ENCODE measurements at regions not wholly inside any gene's neighbourhood (a gene's known extent, or its start where the extent isn't known, plus 50 kb on each side); places are given as distances from the start of the nearest gene placed in this dataset.

DNA sequence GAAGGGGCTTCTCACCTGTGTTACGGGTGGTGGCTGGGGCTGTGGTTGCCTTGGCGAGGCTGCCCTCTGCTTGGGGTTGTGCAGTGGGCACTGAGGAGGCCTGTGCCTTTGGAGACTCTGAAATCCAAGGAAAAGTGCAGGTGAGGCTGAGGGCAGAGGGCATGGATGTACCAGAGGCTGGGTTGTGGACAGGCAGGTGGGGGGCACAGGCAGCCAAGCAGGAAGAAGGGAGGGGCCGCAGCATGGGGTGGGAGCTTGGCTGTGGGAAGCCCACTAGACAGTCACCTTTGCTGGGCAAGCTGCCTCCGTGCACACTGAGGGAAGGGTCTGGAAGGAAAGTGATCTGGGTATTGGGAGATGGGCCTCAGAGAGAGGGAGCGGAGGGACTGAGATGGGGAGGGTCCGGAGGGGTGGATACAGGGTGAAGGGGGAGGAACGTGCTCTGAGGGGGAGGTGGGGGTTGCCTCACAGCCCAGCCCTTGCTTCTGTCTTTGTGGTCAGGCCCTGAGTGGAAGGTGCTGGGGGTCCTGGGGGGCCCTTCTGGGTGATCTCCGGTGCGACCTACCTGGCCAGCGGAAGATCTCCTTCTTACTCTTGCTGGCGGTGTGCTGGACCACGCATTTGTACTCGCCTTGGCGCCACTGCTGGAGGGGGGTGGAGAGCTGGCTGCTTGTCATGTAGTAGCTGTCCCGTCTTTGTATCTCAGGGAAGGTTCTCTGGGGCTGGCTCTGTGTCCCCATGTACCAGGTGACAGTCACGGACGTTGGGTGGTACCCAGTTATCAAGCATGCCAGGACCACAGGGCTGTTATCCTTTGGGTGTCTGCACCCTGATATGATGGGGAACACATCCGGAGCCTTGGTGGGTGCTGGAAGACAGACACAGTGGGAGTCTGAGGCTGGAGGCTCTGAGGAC is 318.7 kb downstream of the TMEM121 start:
- Histone ChIP-seq H3K36me3 (ENCODE audit: control insufficient read depth in 1 of 2, insufficient read depth in 2 of 2, low read length in 1 of 2) (no peaks in the 10 kb centered on the region), H3K9me3 (ENCODE audit: control insufficient read depth, low read length) (no peaks in the 10 kb centered on the region), H3K27ac (ENCODE audit: low read depth in 1 of 2, low read length in 2 of 2) (no peak overlapping the region), H3K4me3 (ENCODE audit: low read length in 2 of 2) (no peak overlapping the region), H3K27me3 (ENCODE audit: control insufficient read depth in 1 of 2, insufficient read depth in 2 of 2, low read length in 1 of 2) (no peaks in the 10 kb centered on the region), H3K4me1 (ENCODE audit: control insufficient read depth in 1 of 2, insufficient read depth in 2 of 2, low read length in 2 of 2) (no peaks in the 10 kb centered on the region)
- ATAC-seq (ENCODE audit: low FRiP score) (no peak), DNase-seq (peak in 1 of 2 donors; percentile 43)
- WGBS, 2 donors = 84 to 88% methylated on average over 18 of the region's 18 CpGs
- intact Hi-C loops (cut with DNase I) = no loop called here

DNA sequence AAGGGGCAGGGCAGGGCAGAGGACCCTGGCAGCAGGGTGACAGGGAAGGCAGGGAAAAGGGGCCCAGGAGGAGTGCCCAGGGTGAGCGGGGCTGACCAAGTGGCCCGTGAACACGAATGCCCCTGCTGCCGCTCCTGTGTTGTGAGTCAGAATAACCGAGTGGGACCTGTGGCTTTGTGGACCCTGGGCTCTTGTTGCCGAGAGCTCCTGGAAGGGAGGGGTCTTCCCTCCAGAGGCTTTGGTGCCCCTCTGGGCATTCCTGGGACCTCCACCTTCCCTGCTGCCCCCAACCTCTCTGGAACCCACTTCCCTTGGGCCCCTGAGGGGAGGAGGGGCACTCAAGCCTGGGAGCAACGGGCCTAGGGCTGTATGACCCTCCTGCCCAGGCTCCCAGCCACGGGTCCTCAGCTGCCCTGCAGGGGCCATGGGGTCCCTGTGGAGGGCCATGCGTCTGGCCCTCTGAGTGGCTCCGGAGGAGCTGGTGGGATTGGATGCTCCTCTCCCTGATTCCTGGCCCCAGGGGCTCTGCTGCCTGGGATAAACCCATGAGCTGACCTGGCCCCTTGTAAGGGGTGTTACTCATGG is 319.4 kb downstream of the TMEM121 start:
- DNase-seq (peak in 1 of 2 donors; percentile 51), ATAC-seq (ENCODE audit: low FRiP score) (no peak)
- WGBS, 2 donors = 79 to 83% methylated on average over 10 of the region's 10 CpGs
- Histone ChIP-seq H3K36me3 (ENCODE audit: control insufficient read depth in 1 of 2, insufficient read depth in 2 of 2, low read length in 1 of 2) (no peaks in the 10 kb centered on the region), H3K9me3 (ENCODE audit: control insufficient read depth, low read length) (no peaks in the 10 kb centered on the region), H3K27ac (ENCODE audit: low read depth in 1 of 2, low read length in 2 of 2) (no peak overlapping the region), H3K4me3 (ENCODE audit: low read length in 2 of 2) (no peak overlapping the region), H3K27me3 (ENCODE audit: control insufficient read depth in 1 of 2, insufficient read depth in 2 of 2, low read length in 1 of 2) (no peaks in the 10 kb centered on the region), H3K4me1 (ENCODE audit: control insufficient read depth in 1 of 2, insufficient read depth in 2 of 2, low read length in 2 of 2) (no peaks in the 10 kb centered on the region)
- intact Hi-C loops (cut with DNase I) = no loop called here

DNA sequence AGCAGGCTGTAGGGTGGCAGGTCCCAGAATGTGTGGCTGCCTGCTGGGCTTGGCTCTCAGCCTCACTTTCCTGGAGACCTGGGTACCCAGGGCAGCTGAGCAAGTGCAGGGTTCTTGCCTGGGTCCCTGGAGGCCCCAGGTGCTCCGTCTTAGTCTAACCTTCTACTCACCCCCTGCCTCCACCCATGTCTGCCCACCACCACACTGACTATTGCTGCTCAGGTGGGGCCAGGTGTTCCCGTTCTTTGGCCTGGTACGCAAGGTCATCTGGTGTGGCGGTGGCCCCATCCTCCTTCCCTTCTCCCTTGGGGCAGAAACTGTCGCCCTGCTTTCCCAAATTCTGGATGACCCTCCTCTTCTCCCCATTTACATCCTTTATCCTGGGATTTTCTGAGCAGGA is 319.9 kb downstream of the TMEM121 start:
- no peak overlapping the region for H3K4me3 ChIP-seq (ENCODE audit: low read length in 2 of 2)
- no peak for ATAC-seq (ENCODE audit: low FRiP score)
- peak in 1 of 2 donors; percentile 34 for DNase-seq
- no peaks in the 10 kb centered on the region for H3K9me3 ChIP-seq (ENCODE audit: control insufficient read depth, low read length)
- H3K27me3 ChIP-seq (ENCODE audit: control insufficient read depth in 1 of 2, insufficient read depth in 2 of 2, low read length in 1 of 2) = no peaks in the 10 kb centered on the region
- no peaks in the 10 kb centered on the region for H3K4me1 ChIP-seq (ENCODE audit: control insufficient read depth in 1 of 2, insufficient read depth in 2 of 2, low read length in 2 of 2)
- no peak overlapping the region for H3K27ac ChIP-seq (ENCODE audit: low read depth in 1 of 2, low read length in 2 of 2)
- WGBS, 2 donors = 84 to 89% methylated on average over 5 of the region's 5 CpGs
- no peaks in the 10 kb centered on the region for H3K36me3 ChIP-seq (ENCODE audit: control insufficient read depth in 1 of 2, insufficient read depth in 2 of 2, low read length in 1 of 2)
- intact Hi-C loops (cut with DNase I) = no loop called here

DNA sequence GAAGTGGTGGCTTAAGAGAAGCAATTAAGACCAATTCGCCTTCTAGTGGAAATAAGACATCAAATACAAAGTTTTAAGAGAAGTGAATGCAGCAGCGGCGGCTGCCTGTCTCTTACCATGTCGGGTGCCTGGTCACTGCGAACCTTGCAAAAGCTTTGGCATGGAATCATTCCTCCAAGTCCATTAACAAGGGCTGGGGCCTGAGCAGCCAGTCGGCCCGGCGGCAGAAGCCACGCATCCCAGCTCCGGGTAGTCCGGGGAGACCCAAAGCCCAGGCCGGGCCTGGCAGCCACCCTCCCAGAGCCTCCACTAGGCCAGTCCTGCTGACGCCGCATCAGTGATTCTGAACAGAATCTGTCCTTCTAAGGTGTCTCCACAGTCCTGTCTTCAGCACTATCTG is 321.0 kb downstream of the TMEM121 start:
- Histone ChIP-seq H3K9me3 (ENCODE audit: control insufficient read depth, low read length) (no peaks in the 10 kb centered on the region), H3K4me1 (ENCODE audit: control insufficient read depth in 1 of 2, insufficient read depth in 2 of 2, low read length in 2 of 2) (no peaks in the 10 kb centered on the region), H3K27ac (ENCODE audit: low read depth in 1 of 2, low read length in 2 of 2) (no peak overlapping the region), H3K27me3 (ENCODE audit: control insufficient read depth in 1 of 2, insufficient read depth in 2 of 2, low read length in 1 of 2) (no peaks in the 10 kb centered on the region), H3K4me3 (ENCODE audit: low read length in 2 of 2) (no peak overlapping the region), H3K36me3 (ENCODE audit: control insufficient read depth in 1 of 2, insufficient read depth in 2 of 2, low read length in 1 of 2) (no peaks in the 10 kb centered on the region)
- 87 to 91% methylated on average over 14 of the region's 14 CpGs for WGBS, 2 donors
- DNase-seq (peak in 1 of 2 donors; percentile 67), ATAC-seq (ENCODE audit: low FRiP score) (no peak)
- intact Hi-C loops (cut with DNase I) = no loop called here

DNA sequence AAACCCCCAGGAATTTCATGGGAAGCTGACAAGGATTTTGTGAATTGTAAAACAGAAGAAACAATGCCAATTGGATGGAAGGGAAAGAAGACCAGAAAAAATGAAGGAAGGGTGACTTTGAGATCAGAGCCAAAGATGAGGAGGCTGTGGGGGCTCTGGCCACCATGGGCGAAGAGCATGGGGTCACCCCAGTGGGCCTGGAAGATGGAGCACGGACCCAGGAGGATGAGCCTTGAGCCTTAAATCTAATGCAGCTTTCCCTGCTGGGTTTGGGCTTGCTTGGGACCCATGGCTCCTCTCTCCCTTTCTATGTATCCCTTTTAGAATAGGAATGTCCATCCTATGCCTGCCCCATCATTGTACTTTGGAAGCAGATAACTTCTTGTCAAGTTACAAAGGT is 322.2 kb downstream of the TMEM121 start:
- Histone ChIP-seq H3K4me3 (ENCODE audit: low read length in 2 of 2) (no peak overlapping the region), H3K4me1 (ENCODE audit: control insufficient read depth in 1 of 2, insufficient read depth in 2 of 2, low read length in 2 of 2) (no peaks in the 10 kb centered on the region), H3K36me3 (ENCODE audit: control insufficient read depth in 1 of 2, insufficient read depth in 2 of 2, low read length in 1 of 2) (no peaks in the 10 kb centered on the region), H3K9me3 (ENCODE audit: control insufficient read depth, low read length) (no peaks in the 10 kb centered on the region), H3K27me3 (ENCODE audit: control insufficient read depth in 1 of 2, insufficient read depth in 2 of 2, low read length in 1 of 2) (no peaks in the 10 kb centered on the region), H3K27ac (ENCODE audit: low read depth in 1 of 2, low read length in 2 of 2) (no peak overlapping the region)
- intact Hi-C loops (cut with DNase I) = no loop called here
- DNase-seq (no peak), ATAC-seq (ENCODE audit: low FRiP score) (no peak)
- WGBS, 2 donors = 52 to 54% methylated on average over 2 of the region's 2 CpGs

- no peaks in the 10 kb centered on the region for H3K9me3 ChIP-seq (ENCODE audit: control insufficient read depth, low read length)
- H3K36me3 ChIP-seq (ENCODE audit: control insufficient read depth in 1 of 2, insufficient read depth in 2 of 2, low read length in 1 of 2) = no peaks in the 10 kb centered on the region
- 73 to 74% methylated on average over 9 to 11 of the region's 11 CpGs for WGBS, 2 donors
- intact Hi-C loops (cut with DNase I) = no loop called here
- H3K27ac ChIP-seq (ENCODE audit: low read depth in 1 of 2, low read length in 2 of 2) = no peak overlapping the region
- no peak for DNase-seq
- no peaks in the 10 kb centered on the region for H3K4me1 ChIP-seq (ENCODE audit: control insufficient read depth in 1 of 2, insufficient read depth in 2 of 2, low read length in 2 of 2)
- no peak for ATAC-seq (ENCODE audit: low FRiP score)
- no peaks in the 10 kb centered on the region for H3K27me3 ChIP-seq (ENCODE audit: control insufficient read depth in 1 of 2, insufficient read depth in 2 of 2, low read length in 1 of 2)
- H3K4me3 ChIP-seq (ENCODE audit: low read length in 2 of 2) = no peak overlapping the region
Measured at GRCh38 chr14:105849933-105850626, 323.7 kb downstream of the TMEM121 start.

DNA sequence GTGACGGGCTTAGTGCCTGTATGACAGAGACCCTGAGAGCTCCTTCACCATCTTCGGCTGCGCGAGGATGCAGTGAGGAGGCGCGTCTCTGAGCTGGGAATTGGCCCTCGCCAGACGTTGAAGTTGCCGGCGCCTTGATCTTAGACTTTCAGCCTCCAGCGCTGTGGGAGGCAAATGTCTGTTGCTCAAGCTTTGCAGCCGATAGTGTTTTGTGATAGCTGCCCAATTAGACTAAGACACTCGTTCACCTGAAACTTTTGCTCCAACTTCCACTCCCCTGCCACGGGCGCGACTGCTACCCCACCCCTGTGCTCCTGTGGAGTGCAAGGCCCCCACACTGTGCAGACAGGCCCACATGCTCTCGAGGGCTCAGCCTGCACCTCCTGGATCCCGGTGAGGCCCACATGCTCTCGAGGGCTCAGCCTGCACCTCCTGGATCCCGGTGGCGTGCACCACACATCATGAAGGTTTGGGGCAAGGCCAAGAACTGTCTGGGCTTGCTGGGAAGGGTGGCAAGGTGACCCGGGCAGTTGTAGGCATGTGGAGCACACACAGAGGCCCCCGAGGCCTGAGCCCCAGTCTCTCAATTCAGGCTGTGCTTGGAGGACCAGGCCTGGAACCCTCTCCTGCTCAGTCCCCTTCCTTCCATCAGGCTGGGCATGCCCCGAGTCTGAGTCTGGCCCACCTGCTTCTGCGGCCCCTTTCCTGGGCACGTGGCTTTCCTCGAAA is 324.6 kb downstream of the TMEM121 start:
- intact Hi-C loops (cut with DNase I) = no loop called here
- Histone ChIP-seq H3K9me3 (ENCODE audit: control insufficient read depth, low read length) (no peaks in the 10 kb centered on the region), H3K27me3 (ENCODE audit: control insufficient read depth in 1 of 2, insufficient read depth in 2 of 2, low read length in 1 of 2) (no peaks in the 10 kb centered on the region), H3K36me3 (ENCODE audit: control insufficient read depth in 1 of 2, insufficient read depth in 2 of 2, low read length in 1 of 2) (no peaks in the 10 kb centered on the region), H3K4me1 (ENCODE audit: control insufficient read depth in 1 of 2, insufficient read depth in 2 of 2, low read length in 2 of 2) (no peaks in the 10 kb centered on the region), H3K27ac (ENCODE audit: low read depth in 1 of 2, low read length in 2 of 2) (no peak overlapping the region), H3K4me3 (ENCODE audit: low read length in 2 of 2) (no peak overlapping the region)
- 87 to 88% methylated on average over 27 of the region's 27 CpGs for WGBS, 2 donors
- no peak for ATAC-seq (ENCODE audit: low FRiP score)
- peak in 1 of 2 donors; percentile 62 for DNase-seq

DNA sequence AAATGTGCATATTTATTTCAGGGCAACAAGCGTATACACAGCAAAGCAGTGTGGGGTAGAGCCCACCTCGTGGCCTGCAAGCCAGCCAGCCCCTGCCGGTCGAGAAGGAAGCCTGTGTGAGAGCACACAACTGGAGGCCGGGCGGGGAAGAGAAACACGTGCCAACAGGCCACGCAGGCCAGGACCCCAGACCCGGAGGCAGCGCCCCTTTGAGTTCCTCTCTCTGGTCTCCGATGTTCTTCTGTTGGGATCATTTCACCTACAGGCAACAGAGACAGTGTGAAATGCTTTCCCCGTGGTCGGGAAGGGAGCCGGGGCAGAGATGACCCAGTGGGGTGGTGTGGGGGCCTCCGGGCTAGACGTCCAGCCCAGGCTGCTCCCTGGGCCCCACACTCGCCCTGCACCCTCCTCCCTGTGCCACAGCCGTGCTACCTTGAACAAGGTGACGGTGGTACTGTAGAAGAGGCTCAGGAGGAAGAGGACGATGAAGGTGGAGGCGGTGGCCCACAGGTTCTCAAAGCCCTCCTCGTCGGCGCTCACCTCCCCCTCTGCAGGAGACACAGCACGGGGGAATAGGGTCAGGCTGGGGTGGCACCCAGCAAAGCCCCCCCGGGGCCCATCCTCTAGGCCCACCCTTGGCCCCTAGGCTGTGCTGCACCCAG is 325.5 kb downstream of the TMEM121 start:
- WGBS, 2 donors = 87% methylated on average over 25 to 26 of the region's 26 CpGs
- Histone ChIP-seq H3K36me3 (ENCODE audit: control insufficient read depth in 1 of 2, insufficient read depth in 2 of 2, low read length in 1 of 2) (no peaks in the 10 kb centered on the region), H3K4me1 (ENCODE audit: control insufficient read depth in 1 of 2, insufficient read depth in 2 of 2, low read length in 2 of 2) (no peaks in the 10 kb centered on the region), H3K4me3 (ENCODE audit: low read length in 2 of 2) (no peak overlapping the region), H3K27me3 (ENCODE audit: control insufficient read depth in 1 of 2, insufficient read depth in 2 of 2, low read length in 1 of 2) (no peaks in the 10 kb centered on the region), H3K9me3 (ENCODE audit: control insufficient read depth, low read length) (no peaks in the 10 kb centered on the region), H3K27ac (ENCODE audit: low read depth in 1 of 2, low read length in 2 of 2) (no peak overlapping the region)
- ATAC-seq (ENCODE audit: low FRiP score) = no peak
- peak; percentile 37 to 71 for DNase-seq
- intact Hi-C loops (cut with DNase I) = no loop called here
